ENCODE measurements at regions not wholly inside any gene's neighbourhood (a gene's known extent, or its start where the extent isn't known, plus 50 kb on each side); places are given as distances from the start of the nearest gene placed in this dataset.

- TF ChIP-seq CTCF (IDR thresholded peaks at IDR 0.05) (no peak), POLR2A (IDR thresholded peaks at IDR 0.05) (no peak), POLR2AphosphoS5 (IDR thresholded peaks at IDR 0.05) (no peak), EP300 (IDR thresholded peaks at IDR 0.05) (no peak)
Observed at GRCh38 chr14:97697772-97698171, 900.6 kb downstream of the VRK1 start.
